PC-3 (cell line): ENCODE measurements at regions not wholly inside any gene's neighbourhood (a gene's known extent, or its start where the extent isn't known, plus 50 kb on each side); places are given as distances from the start of the nearest gene placed in this dataset.

ENCODE experiments used
- ATAC-seq: fragments of 200-7000 bp; cut with Tn5 transposase; 2 replicates; pipeline ENCODE4 v1.9.1; 2020; ENCODE audit warnings: mild to moderate bottlenecking, moderate library complexity
- BruUV-seq: library from RNA; stranded (reverse); fragments of 400-500 nt; replicated peaks from 2 replicates; lab custom pipeline; 2021; lab: Mats Ljungman, UMichigan
- CTCF ChIA-PET: fragments of 300-600 bp; sonication (Branson Sonifier 250); formaldehyde crosslinking; loops from one replicate; lab custom pipeline; 2022; ENCODE audit warnings: antibody characterized with exemption; lab: Charles Lee
- POLR2A ChIA-PET: fragments of 300-600 bp; sonication (Branson Sonifier 250); formaldehyde crosslinking; loops from one replicate; lab custom pipeline; 2022; ENCODE audit warnings: antibody characterized with exemption; ENCODE audit not compliant: unreplicated experiment; lab: Charles Lee
- DNase-seq: peaks from one replicate; pipeline ENCODE4 v3.0.0-alpha.2; 2015
- H2AFZ ChIP-seq: fragments of 300-600 bp; sonication (generic); 2 replicates; pipeline ENCODE4 v1.6.0; 2016; ENCODE audit warnings: antibody characterized with exemption, low read length
- H3F3A ChIP-seq: fragments of 300-600 bp; sonication (generic); one replicate; pipeline ENCODE4 v1.6.0; 2017; ENCODE audit warnings: antibody characterized with exemption, low read length, control low read depth, mild to moderate bottlenecking; ENCODE audit not compliant: unreplicated experiment
- H3K27ac ChIP-seq: fragments of 300-600 bp; sonication (generic); 2 replicates; pipeline ENCODE4 v1.5.1; 2016; ENCODE audit warnings: mild to moderate bottlenecking, low read length
- H3K27me3 ChIP-seq: fragments of 300-600 bp; sonication (generic); 2 replicates; pipeline ENCODE4 v1.6.1; 2016; ENCODE audit warnings: low read length, mixed read lengths
- H3K36me3 ChIP-seq: fragments of 300-600 bp; sonication (generic); 2 replicates; pipeline ENCODE4 v1.6.1; 2016; ENCODE audit warnings: low read depth, mixed run types, low read length, mixed read lengths
- H3K4me1 ChIP-seq: fragments of 300-600 bp; sonication (generic); 2 replicates; pipeline ENCODE4 v1.5.1; 2016; ENCODE audit warnings: low read length; ENCODE audit not compliant: insufficient read depth
- H3K4me2 ChIP-seq: fragments of 300-600 bp; sonication (generic); 2 replicates; pipeline ENCODE4 v1.6.0; 2016; ENCODE audit warnings: low read length
- H3K4me3 ChIP-seq: fragments of 300-600 bp; sonication (generic); 2 replicates; pipeline ENCODE4 v1.5.1; 2016; ENCODE audit warnings: mild to moderate bottlenecking, low read length, mixed read lengths
- H3K79me2 ChIP-seq: fragments of 300-600 bp; sonication (generic); 2 replicates; pipeline ENCODE4 v1.6.1; 2017; ENCODE audit warnings: low read length, mixed read lengths
- H3K9ac ChIP-seq: fragments of 300-600 bp; sonication (generic); 2 replicates; pipeline ENCODE4 v1.6.0; 2016; ENCODE audit warnings: mild to moderate bottlenecking, low read length
- H3K9me2 ChIP-seq: fragments of 300-600 bp; sonication (generic); replicated peaks from 2 replicates; pipeline ENCODE4 v1.6.1; 2016; ENCODE audit warnings: mixed run types, low read length, mixed read lengths
- H3K9me3 ChIP-seq: fragments of 300-600 bp; sonication (generic); 2 replicates; pipeline ENCODE4 v1.6.1; 2016; ENCODE audit warnings: low read length, mixed read lengths
- H4K20me1 ChIP-seq: fragments of 300-600 bp; sonication (generic); 2 replicates; pipeline ENCODE4 v1.6.1; 2016; ENCODE audit warnings: low read length, mixed read lengths
- CTCF ChIP-seq: fragments of 300-600 bp; sonication (generic); conservative IDR thresholded peaks from 2 replicates; pipeline ENCODE4 v1.5.1; 2017; ENCODE audit warnings: antibody characterized with exemption, low read depth, mild to moderate bottlenecking, low read length
- EZH2 ChIP-seq: fragments of 300-600 bp; sonication (generic); IDR thresholded peaks from one replicate; pipeline ENCODE4 v1.6.1; 2017; ENCODE audit warnings: antibody characterized with exemption, mild to moderate bottlenecking, low read length; ENCODE audit not compliant: unreplicated experiment
- EZH2phosphoT487 ChIP-seq: fragments of 300-600 bp; sonication (generic); IDR thresholded peaks from 2 replicates; pipeline ENCODE4 v1.6.1; 2018; ENCODE audit warnings: mild to moderate bottlenecking, antibody characterized with exemption, low read length, borderline replicate concordance
- intact Hi-C: fragments of 100-400 bp; cut with micrococcal nuclease; formaldehyde crosslinking; loops from 2 replicates; pipeline ENCODE4 v1.9.0; 2023

GRCh38 chr12:23002381-23002780 lies 377.4 kb downstream of the ETNK1 start:
- no peaks in the 10 kb centered on the region for H3K4me1 ChIP-seq
- no peaks in the 10 kb centered on the region for H3K36me3 ChIP-seq
- H3F3A ChIP-seq, result no peaks in the 10 kb centered on the region
- no peaks in the 10 kb centered on the region for H3K27me3 ChIP-seq
- H3K27ac ChIP-seq, result no peak overlapping the region
- no peaks in the 10 kb centered on the region for H3K9me3 ChIP-seq
- H3K4me3 ChIP-seq, result no peak overlapping the region
- H2AFZ ChIP-seq, result no peak overlapping the region
- H3K9ac ChIP-seq, result no peak overlapping the region
- no peaks in the 10 kb centered on the region for H3K79me2 ChIP-seq
- no peaks in the 10 kb centered on the region for H4K20me1 ChIP-seq
- DNase-seq, result no peak
- ChIA-PET POLR2A (no interaction called here), CTCF (no interaction called here)
- H3K4me2 ChIP-seq, result no peak overlapping the region
- TF ChIP-seq EZH2 (no peak), EZH2phosphoT487 (no peak), CTCF (no peak)
- H3K9me2 ChIP-seq, result no peaks in the 10 kb centered on the region
- BruUV-seq, result no TSS peak
- no peak for ATAC-seq
- intact Hi-C loops, result no loop called here

- H3K4me3 ChIP-seq, result no peak overlapping the region
- H3F3A ChIP-seq, result no peaks in the 10 kb centered on the region
- ATAC-seq, result no peak
- BruUV-seq, result no TSS peak
- TF ChIP-seq CTCF (no peak), EZH2 (no peak), EZH2phosphoT487 (no peak)
- CTCF ChIA-PET, result no interaction called here
- POLR2A ChIA-PET, result no interaction called here
- H3K4me1 ChIP-seq, result no peaks in the 10 kb centered on the region
- no peak overlapping the region for H3K27ac ChIP-seq
- H3K4me2 ChIP-seq, result no peak overlapping the region
- H3K27me3 ChIP-seq, result no peaks in the 10 kb centered on the region
- H3K9me3 ChIP-seq, result no peaks in the 10 kb centered on the region
- no peaks in the 10 kb centered on the region for H3K36me3 ChIP-seq
- H3K9me2 ChIP-seq, result no peaks in the 10 kb centered on the region
- H4K20me1 ChIP-seq, result no peaks in the 10 kb centered on the region
- no peak overlapping the region for H2AFZ ChIP-seq
- DNase-seq, result no peak
- H3K79me2 ChIP-seq, result no peaks in the 10 kb centered on the region
- intact Hi-C loops, result no loop called here
- H3K9ac ChIP-seq, result no peak overlapping the region
Observed at GRCh38 chr12:23004473-23005020, 379.6 kb downstream of the ETNK1 start.

GRCh38 chr12:23005387-23005786 lies 380.4 kb downstream of the ETNK1 start:
- BruUV-seq, result no TSS peak
- Histone ChIP-seq H3K36me3 (no peaks in the 10 kb centered on the region), H3K4me1 (no peaks in the 10 kb centered on the region), H3K79me2 (no peaks in the 10 kb centered on the region), H3K9ac (no peak overlapping the region), H3K9me3 (no peaks in the 10 kb centered on the region), H3K27me3 (no peaks in the 10 kb centered on the region), H3K9me2 (no peaks in the 10 kb centered on the region), H3K4me2 (no peak overlapping the region), H3K4me3 (no peak overlapping the region), H4K20me1 (no peaks in the 10 kb centered on the region), H3F3A (no peaks in the 10 kb centered on the region), H2AFZ (no peak overlapping the region), H3K27ac (no peak overlapping the region)
- TF ChIP-seq EZH2phosphoT487, result no peak
- TF ChIP-seq CTCF, result no peak
- TF ChIP-seq EZH2, result no peak
- ATAC-seq (no peak), DNase-seq (no peak)
- intact Hi-C loops, result no loop called here
- ChIA-PET POLR2A (no interaction called here), CTCF (no interaction called here)
